ENCODE measurements at regions not wholly inside any gene's neighbourhood (a gene's known extent, or its start where the extent isn't known, plus 50 kb on each side); places are given as distances from the start of the nearest gene placed in this dataset.

- Histone ChIP-seq H3K4me3 (IDR thresholded peaks at IDR 0.05; ENCODE audit: insufficient read depth, low read depth, low read length) (no peak overlapping the region), H3K9ac (no peak overlapping the region), H3K36me3 (ENCODE audit: insufficient read depth) (no peaks in the 10 kb centered on the region), H4K20me1 (ENCODE audit: insufficient read depth) (no peaks in the 10 kb centered on the region), H3K4me1 (ENCODE audit: low read depth, poor library complexity, severe bottlenecking) (no peaks in the 10 kb centered on the region), H2AFZ (ENCODE audit: low read depth) (no peak overlapping the region), H3K27me3 (ENCODE audit: insufficient read depth, low read depth) (no peaks in the 10 kb centered on the region), H3K27ac (no peak overlapping the region), H3K4me2 (no peak overlapping the region), H3K79me2 (ENCODE audit: insufficient read depth, low read depth) (no peaks in the 10 kb centered on the region)
- TF ChIP-seq, protein P1, sequence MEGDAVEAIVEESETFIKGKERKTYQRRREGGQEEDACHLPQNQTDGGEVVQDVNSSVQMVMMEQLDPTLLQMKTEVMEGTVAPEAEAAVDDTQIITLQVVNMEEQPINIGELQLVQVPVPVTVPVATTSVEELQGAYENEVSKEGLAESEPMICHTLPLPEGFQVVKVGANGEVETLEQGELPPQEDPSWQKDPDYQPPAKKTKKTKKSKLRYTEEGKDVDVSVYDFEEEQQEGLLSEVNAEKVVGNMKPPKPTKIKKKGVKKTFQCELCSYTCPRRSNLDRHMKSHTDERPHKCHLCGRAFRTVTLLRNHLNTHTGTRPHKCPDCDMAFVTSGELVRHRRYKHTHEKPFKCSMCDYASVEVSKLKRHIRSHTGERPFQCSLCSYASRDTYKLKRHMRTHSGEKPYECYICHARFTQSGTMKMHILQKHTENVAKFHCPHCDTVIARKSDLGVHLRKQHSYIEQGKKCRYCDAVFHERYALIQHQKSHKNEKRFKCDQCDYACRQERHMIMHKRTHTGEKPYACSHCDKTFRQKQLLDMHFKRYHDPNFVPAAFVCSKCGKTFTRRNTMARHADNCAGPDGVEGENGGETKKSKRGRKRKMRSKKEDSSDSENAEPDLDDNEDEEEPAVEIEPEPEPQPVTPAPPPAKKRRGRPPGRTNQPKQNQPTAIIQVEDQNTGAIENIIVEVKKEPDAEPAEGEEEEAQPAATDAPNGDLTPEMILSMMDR (conservative IDR thresholded peaks at IDR 0.05; ENCODE audit: low read depth, low read length), result no peak
Measured at GRCh38 chr6:146925846-146926245, 278.4 kb upstream of the STXBP5 start.

DNA sequence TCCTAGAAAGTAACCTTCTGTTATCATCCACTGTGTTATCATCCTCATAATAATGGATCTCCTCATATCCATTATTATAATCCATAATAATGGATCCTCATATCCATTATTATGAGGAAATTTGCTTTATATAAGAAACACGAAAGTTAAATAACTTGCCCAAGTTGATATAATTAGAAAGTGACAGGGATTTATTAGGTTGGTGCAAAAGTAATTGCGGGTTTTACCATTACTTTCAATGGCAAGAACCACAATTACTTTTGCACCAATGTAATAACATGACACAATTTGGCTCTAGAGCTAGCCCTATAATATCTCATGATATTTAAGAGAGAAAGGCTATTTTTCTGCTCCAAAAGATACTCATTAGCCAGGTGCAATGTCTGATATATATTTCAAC is 275.7 kb upstream of the STXBP5 start:
- Histone ChIP-seq H3K36me3 (ENCODE audit: insufficient read depth) (no peaks in the 10 kb centered on the region), H2AFZ (ENCODE audit: low read depth) (no peak overlapping the region), H3K4me2 (no peak overlapping the region), H3K27me3 (ENCODE audit: insufficient read depth, low read depth) (no peaks in the 10 kb centered on the region), H3K4me3 (IDR thresholded peaks at IDR 0.05; ENCODE audit: insufficient read depth, low read depth, low read length) (no peak overlapping the region), H3K27ac (no peak overlapping the region), H3K4me1 (ENCODE audit: low read depth, poor library complexity, severe bottlenecking) (no peaks in the 10 kb centered on the region), H3K79me2 (ENCODE audit: insufficient read depth, low read depth) (no peaks in the 10 kb centered on the region), H3K9ac (no peak overlapping the region), H4K20me1 (ENCODE audit: insufficient read depth) (no peaks in the 10 kb centered on the region)
- TF ChIP-seq, protein P1 (conservative IDR thresholded peaks at IDR 0.05; ENCODE audit: low read depth, low read length), result no peak

DNA sequence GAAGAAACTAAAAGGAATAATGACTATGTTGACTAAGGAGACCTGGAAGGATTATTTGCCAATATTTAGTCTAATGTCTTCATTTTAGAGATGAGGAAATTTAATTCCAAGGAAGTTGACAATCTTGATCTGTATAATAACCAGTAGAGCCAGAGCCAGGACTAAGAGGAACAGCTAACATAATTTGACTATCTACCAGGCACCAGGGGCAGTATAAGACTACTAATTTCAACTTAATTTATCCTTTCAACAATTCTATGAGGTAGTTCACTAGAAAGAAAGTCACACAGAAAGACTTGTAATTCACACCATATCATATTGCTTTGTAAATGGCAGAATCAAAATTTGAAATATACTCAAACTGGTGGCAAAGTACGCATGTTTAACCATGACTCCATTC is 273.0 kb upstream of the STXBP5 start:
- Histone ChIP-seq H3K4me2 (no peak overlapping the region), H3K4me1 (ENCODE audit: low read depth, poor library complexity, severe bottlenecking) (no peaks in the 10 kb centered on the region), H3K36me3 (ENCODE audit: insufficient read depth) (no peaks in the 10 kb centered on the region), H3K27ac (no peak overlapping the region), H2AFZ (ENCODE audit: low read depth) (no peak overlapping the region), H3K79me2 (ENCODE audit: insufficient read depth, low read depth) (no peaks in the 10 kb centered on the region), H3K4me3 (IDR thresholded peaks at IDR 0.05; ENCODE audit: insufficient read depth, low read depth, low read length) (no peak overlapping the region), H3K9ac (no peak overlapping the region), H3K27me3 (ENCODE audit: insufficient read depth, low read depth) (no peaks in the 10 kb centered on the region), H4K20me1 (ENCODE audit: insufficient read depth) (no peaks in the 10 kb centered on the region)
- TF ChIP-seq, protein P1 (conservative IDR thresholded peaks at IDR 0.05; ENCODE audit: low read depth, low read length), result no peak

DNA sequence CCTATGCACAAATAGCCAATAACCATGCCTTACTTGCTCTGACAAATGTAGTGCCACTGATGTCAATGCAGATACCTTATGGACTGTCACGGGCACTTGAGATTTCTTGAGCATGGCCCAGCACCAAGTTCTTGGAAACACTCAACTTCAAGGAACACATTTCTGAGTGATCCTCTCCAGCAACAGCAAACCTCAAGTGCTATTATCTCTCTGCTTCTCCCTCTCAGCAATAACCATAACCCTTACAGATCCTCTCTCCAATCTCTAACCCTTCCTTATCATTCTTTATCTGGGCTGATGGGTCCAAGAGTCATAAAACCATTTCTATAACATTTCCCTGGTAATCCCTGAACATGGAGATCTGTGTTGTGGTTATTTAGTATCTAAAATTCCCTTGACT is 266.9 kb upstream of the STXBP5 start:
- Histone ChIP-seq H3K27ac (no peak overlapping the region), H4K20me1 (ENCODE audit: insufficient read depth) (no peaks in the 10 kb centered on the region), H3K4me3 (IDR thresholded peaks at IDR 0.05; ENCODE audit: insufficient read depth, low read depth, low read length) (no peak overlapping the region)

More for the DNA sequence above, 266.9 kb upstream of the STXBP5 start:
- H3K36me3 ChIP-seq (ENCODE audit: insufficient read depth), result no peaks in the 10 kb centered on the region
- H3K4me2 ChIP-seq, result no peak overlapping the region
- no peaks in the 10 kb centered on the region for H3K79me2 ChIP-seq (ENCODE audit: insufficient read depth, low read depth)
- TF ChIP-seq, protein P1 (conservative IDR thresholded peaks at IDR 0.05; ENCODE audit: low read depth, low read length), result no peak
- H3K9ac ChIP-seq, result no peak overlapping the region
- H3K27me3 ChIP-seq (ENCODE audit: insufficient read depth, low read depth), result no peaks in the 10 kb centered on the region
- H3K4me1 ChIP-seq (ENCODE audit: low read depth, poor library complexity, severe bottlenecking), result no peaks in the 10 kb centered on the region
- H2AFZ ChIP-seq (ENCODE audit: low read depth), result no peak overlapping the region

Measured in KMS-11 (cell line).